ENCODE measurements at regions not wholly inside any gene's neighbourhood (a gene's known extent, or its start where the extent isn't known, plus 50 kb on each side); places are given as distances from the start of the nearest gene placed in this dataset.

GRCh38 chr1:182113879-182114626 is 52.5 kb upstream of the ZNF648 start:
- TF ChIP-seq CTCF (IDR thresholded peaks at IDR 0.05) (no peak), POLR2A (IDR thresholded peaks at IDR 0.05) (no peak)
